Liver (tissue), 3 donors: ENCODE measurements at regions not wholly inside any gene's neighbourhood (a gene's known extent, or its start where the extent isn't known, plus 50 kb on each side); places are given as distances from the start of the nearest gene placed in this dataset.

Experiments used
- CTCF ChIP-seq: fragments of 150-350 bp; IDR thresholded peaks from 2 replicates; pipeline ENCODE4 v1.5.1; 2017; ENCODE audit warnings: improper control_type of control experiment, low read depth, low read length; ENCODE audit not compliant: missing input control
- FOXA1 ChIP-seq: IDR thresholded peaks from 2 replicates; pipeline ENCODE4 v1.6.1; 2016; ENCODE audit warnings: antibody characterized with exemption
- FOXA2 ChIP-seq: IDR thresholded peaks from 2 replicates; pipeline ENCODE4 v1.6.1; 2016; ENCODE audit warnings: antibody characterized with exemption
- HNF4A ChIP-seq, 2 donors: conservative IDR thresholded peaks; 2 replicates each; pipeline ENCODE4 v1.6.1; 2016; ENCODE audit warnings: antibody characterized with exemption in 2 of 2, mild to moderate bottlenecking in 2 of 2
- HNF4G ChIP-seq: IDR thresholded peaks from 2 replicates; pipeline ENCODE4 v1.6.1; 2016; ENCODE audit warnings: antibody characterized with exemption
- JUND ChIP-seq, 2 donors: IDR thresholded peaks; 2 replicates each; pipeline ENCODE4 v1.6.1; 2016; ENCODE audit warnings: antibody characterized with exemption in 2 of 2
- MAX ChIP-seq: IDR thresholded peaks from 2 replicates; pipeline ENCODE4 v1.6.1; 2016; ENCODE audit warnings: antibody characterized with exemption
- RAD21 ChIP-seq, 2 donors: IDR thresholded peaks; 2 replicates each; pipeline ENCODE4 v1.6.1; 2016; ENCODE audit warnings: antibody characterized with exemption in 2 of 2, mild to moderate bottlenecking in 2 of 2
- REST ChIP-seq: IDR thresholded peaks from 2 replicates; pipeline ENCODE4 v1.6.1; 2016; ENCODE audit warnings: antibody characterized with exemption, mild to moderate bottlenecking
- SP1 ChIP-seq: IDR thresholded peaks from 2 replicates; pipeline ENCODE4 v1.6.1; 2018; ENCODE audit warnings: antibody characterized with exemption, mild to moderate bottlenecking
- ZBTB33 ChIP-seq: IDR thresholded peaks from 2 replicates; pipeline ENCODE4 v1.6.1; 2016; ENCODE audit warnings: antibody characterized with exemption
- donor health status: healthy.
- donor health status: healthy.

GRCh38 chr20:51202304-51202703 lies 179.4 kb upstream of the KCNG1 start:
- TF ChIP-seq CTCF (no peak), RAD21 (IDR thresholded peaks at IDR 0.05) (no peak), FOXA1 (no peak), SP1 (no peak), REST (no peak), MAX (no peak), HNF4G (no peak), JUND (IDR thresholded peaks at IDR 0.05) (no peak), HNF4A (conservative IDR thresholded peaks at IDR 0.05) (no peak), ZBTB33 (no peak), FOXA2 (no peak)
